ENCODE measurements at regions not wholly inside any gene's neighbourhood (a gene's known extent, or its start where the extent isn't known, plus 50 kb on each side); places are given as distances from the start of the nearest gene placed in this dataset.

DNA sequence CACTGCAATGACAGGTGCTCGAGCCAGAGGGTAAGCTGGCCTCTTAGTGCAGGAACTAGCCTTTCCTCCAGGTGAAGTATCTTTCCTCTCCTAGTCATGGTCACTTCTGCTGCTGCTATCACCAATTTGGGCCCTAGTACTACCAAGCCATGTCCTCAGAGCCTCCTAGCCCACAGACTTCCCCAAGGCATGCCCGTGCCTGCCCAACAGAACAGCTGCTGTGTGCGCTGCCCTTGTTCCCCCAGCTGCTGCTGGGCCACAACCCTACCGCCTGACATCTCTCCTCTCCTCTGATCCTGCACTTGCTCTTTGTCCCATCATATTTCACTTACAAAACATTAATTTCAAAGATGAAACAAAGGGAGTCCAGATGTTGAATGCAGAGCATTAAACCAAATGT, 168.5 kb upstream of the FREM2 start:
- Histone ChIP-seq H3K9me3 (no peaks in the 10 kb centered on the region), H3K27ac (no peak overlapping the region), H3K4me3 (no peak overlapping the region), H3K4me1 (no peaks in the 10 kb centered on the region), H3K36me3 (no peaks in the 10 kb centered on the region), H3K27me3 (no peaks in the 10 kb centered on the region)
- ATAC-seq (no peak), DNase-seq (no peak)
- TF ChIP-seq CTCF (IDR thresholded peaks at IDR 0.05): no peak
- intact Hi-C loops (cut with DNase I): no loop called here

DNA sequence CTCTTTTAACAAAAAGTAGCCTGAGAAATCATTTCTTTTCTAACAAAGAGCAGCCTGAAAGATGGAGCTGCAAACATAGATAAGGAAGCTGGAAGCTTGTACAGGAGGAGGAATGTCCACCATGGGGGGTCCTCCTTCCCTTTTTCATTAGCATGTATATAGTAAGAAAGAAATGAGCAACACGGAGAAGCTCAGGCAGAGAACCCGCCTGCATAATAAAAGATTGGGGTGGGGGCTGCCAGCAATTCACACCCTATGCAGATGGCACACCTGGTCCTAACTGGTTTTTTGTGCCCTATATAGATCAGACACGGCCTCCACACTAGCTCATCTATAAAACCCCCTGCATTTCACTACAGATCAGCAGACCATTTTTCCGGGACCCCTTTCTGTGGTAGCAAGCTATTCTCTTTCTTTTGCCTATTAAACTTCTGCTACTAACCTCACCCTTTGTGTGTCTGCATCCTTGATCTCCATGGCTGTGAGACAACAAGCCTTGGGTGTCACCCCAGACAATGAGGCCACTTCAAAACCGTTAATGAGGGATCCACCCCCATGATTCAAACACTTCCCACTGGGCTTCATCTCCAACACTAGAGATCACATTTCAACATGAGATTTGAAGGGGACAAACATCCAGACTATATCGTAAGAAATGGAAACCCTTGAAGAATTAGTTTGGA, 167.5 kb upstream of the FREM2 start:
- intact Hi-C loops (cut with DNase I): no loop called here
- H3K4me1 ChIP-seq: no peaks in the 10 kb centered on the region

GRCh38 chr13:38520041-38520440, 166.8 kb upstream of the FREM2 start:
- H3K9me3 ChIP-seq: no peaks in the 10 kb centered on the region
- no peak for ATAC-seq
- intact Hi-C loops (cut with DNase I): no loop called here
- no peak for TF ChIP-seq CTCF (IDR thresholded peaks at IDR 0.05)
- no peaks in the 10 kb centered on the region for H3K27me3 ChIP-seq
- no peaks in the 10 kb centered on the region for H3K4me1 ChIP-seq
- DNase-seq: no peak
- H3K27ac ChIP-seq: no peak overlapping the region
- H3K36me3 ChIP-seq: no peaks in the 10 kb centered on the region
- H3K4me3 ChIP-seq: no peak overlapping the region

More for the DNA sequence above, 167.5 kb upstream of the FREM2 start:
- H3K27me3 ChIP-seq: no peaks in the 10 kb centered on the region
- no peak for TF ChIP-seq CTCF (IDR thresholded peaks at IDR 0.05)
- DNase-seq: no peak
- no peak overlapping the region for H3K27ac ChIP-seq
- ATAC-seq: no peak
- no peaks in the 10 kb centered on the region for H3K9me3 ChIP-seq
- H3K36me3 ChIP-seq: no peaks in the 10 kb centered on the region
- no peak overlapping the region for H3K4me3 ChIP-seq

DNA sequence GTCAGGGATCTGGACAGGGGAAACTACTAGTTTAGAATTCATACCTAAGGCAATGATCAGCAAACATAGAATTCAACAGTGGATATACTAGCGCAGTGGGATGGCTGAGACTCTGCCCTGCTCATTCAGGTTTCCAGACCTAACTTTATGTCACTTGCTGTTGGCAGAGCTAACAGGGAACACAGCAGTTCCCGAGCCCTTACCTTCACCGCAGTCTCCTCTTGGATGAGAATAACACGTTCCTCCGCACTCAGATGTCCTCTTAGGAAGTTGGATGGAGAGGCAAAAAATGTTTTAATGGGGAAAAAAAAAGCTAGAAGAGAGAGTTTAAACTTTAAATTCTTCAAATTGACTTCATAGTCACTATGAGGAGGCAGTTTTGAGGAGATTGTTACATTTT, 159.7 kb upstream of the FREM2 start:
- ATAC-seq: no peak
- intact Hi-C loops (cut with DNase I): no loop called here

GRCh38 chr13:38528986-38529385, 157.9 kb upstream of the FREM2 start:
- Histone ChIP-seq H3K9me3 (no peaks in the 10 kb centered on the region), H3K27me3 (no peaks in the 10 kb centered on the region), H3K4me3 (no peak overlapping the region), H3K36me3 (no peaks in the 10 kb centered on the region), H3K27ac (no peak overlapping the region), H3K4me1 (no peaks in the 10 kb centered on the region)
- ATAC-seq (no peak), DNase-seq (no peak)
- intact Hi-C loops (cut with DNase I): no loop called here
- no peak for TF ChIP-seq CTCF (IDR thresholded peaks at IDR 0.05)

More for the DNA sequence above, 159.7 kb upstream of the FREM2 start:
- no peak for TF ChIP-seq CTCF (IDR thresholded peaks at IDR 0.05)
- Histone ChIP-seq H3K4me1 (no peaks in the 10 kb centered on the region), H3K36me3 (no peaks in the 10 kb centered on the region), H3K27me3 (no peaks in the 10 kb centered on the region), H3K9me3 (no peaks in the 10 kb centered on the region), H3K27ac (no peak overlapping the region), H3K4me3 (no peak overlapping the region)
- no peak for DNase-seq

DNA sequence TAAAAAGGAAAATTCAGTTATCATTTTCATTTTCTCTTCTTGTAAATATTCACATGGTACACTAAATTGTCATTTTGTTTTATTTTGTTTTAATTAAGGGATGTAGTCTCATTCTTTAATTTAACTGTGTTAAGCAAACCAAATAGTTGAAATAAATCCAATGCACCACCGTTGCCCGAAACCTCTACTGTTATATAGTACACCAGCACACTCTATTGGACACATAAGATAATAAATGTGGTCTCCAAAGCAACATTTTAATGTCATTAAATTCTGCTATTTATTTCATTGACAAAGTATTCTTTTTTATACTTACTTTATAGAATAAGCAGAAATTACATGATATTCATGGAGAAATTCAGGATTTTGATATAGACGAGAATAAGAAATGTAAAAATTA, 156.4 kb upstream of the FREM2 start:
- H3K27ac ChIP-seq: no peak overlapping the region
- TF ChIP-seq CTCF (IDR thresholded peaks at IDR 0.05): peak; percentile 27
- H3K9me3 ChIP-seq: no peaks in the 10 kb centered on the region
- no peak for ATAC-seq
- H3K36me3 ChIP-seq: no peaks in the 10 kb centered on the region
- no peak for DNase-seq
- no peaks in the 10 kb centered on the region for H3K27me3 ChIP-seq
- no peaks in the 10 kb centered on the region for H3K4me1 ChIP-seq
- no peak overlapping the region for H3K4me3 ChIP-seq
- intact Hi-C loops (cut with DNase I): no loop called here
